SU-DHL-6 (cell line): ENCODE measurements at regions not wholly inside any gene's neighbourhood (a gene's known extent, or its start where the extent isn't known, plus 50 kb on each side); places are given as distances from the start of the nearest gene placed in this dataset.
"Not testable (repeated sequence)": the region's sequence is repeated elsewhere in the genome, so short reads cannot be mapped to it uniquely, and the experiment has no call there.

ENCODE experiments used
- EZH2phosphoT487 ChIP-seq: fragments of 200-600 bp; sonication (generic), shearing (Covaris generic); conservative IDR thresholded peaks from 2 replicates; pipeline ENCODE4 v1.6.1; 2018; ENCODE audit warnings: mild to moderate bottlenecking, antibody characterized with exemption, low read length, moderate library complexity, mixed read lengths
- TF ChIP-seq, protein P1 (sequence below): fragments of 200-600 bp; sonication (generic); IDR thresholded peaks from one replicate; pipeline ENCODE4 v1.5.1; 2017; ENCODE audit warnings: antibody characterized with exemption, mild to moderate bottlenecking, low read length, moderate library complexity; ENCODE audit not compliant: insufficient read depth, poor library complexity, severe bottlenecking

DNA sequence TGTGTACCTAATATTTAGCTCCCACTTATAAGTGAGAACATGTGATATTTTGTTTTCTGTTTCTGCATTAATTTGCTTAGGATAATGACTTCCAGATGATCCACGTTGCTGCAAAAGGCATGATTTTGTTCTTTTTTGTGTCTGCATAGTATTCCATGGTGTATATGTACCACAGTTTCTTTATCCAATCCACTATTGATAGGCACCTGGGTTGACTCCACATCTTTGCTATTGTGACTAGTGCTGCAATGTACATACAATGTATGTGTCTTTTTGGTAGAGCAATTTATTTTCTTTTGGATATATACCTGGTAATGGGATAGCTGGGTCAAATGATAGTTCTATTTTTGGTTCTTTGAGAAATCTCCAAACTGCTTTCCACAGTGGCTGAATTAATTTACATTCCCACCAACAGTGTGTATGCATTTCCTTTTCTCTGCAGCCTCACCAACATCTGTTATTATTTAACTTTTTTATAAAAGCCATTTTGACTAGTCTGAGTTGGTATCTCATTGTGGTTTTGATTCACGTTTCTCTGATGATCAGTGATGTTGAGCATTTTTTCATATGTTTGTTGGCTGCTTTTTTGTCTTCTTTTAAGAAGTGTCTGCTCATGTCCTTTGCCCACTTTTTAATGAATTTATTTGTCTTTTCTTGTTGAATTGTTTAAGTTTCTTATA is 102.8 kb upstream of the GAS1 start:
- TF ChIP-seq, protein P1, sequence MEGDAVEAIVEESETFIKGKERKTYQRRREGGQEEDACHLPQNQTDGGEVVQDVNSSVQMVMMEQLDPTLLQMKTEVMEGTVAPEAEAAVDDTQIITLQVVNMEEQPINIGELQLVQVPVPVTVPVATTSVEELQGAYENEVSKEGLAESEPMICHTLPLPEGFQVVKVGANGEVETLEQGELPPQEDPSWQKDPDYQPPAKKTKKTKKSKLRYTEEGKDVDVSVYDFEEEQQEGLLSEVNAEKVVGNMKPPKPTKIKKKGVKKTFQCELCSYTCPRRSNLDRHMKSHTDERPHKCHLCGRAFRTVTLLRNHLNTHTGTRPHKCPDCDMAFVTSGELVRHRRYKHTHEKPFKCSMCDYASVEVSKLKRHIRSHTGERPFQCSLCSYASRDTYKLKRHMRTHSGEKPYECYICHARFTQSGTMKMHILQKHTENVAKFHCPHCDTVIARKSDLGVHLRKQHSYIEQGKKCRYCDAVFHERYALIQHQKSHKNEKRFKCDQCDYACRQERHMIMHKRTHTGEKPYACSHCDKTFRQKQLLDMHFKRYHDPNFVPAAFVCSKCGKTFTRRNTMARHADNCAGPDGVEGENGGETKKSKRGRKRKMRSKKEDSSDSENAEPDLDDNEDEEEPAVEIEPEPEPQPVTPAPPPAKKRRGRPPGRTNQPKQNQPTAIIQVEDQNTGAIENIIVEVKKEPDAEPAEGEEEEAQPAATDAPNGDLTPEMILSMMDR: not testable (repeated sequence)
- not testable (repeated sequence) for TF ChIP-seq EZH2phosphoT487
